ENCODE measurements at regions not wholly inside any gene's neighbourhood (a gene's known extent, or its start where the extent isn't known, plus 50 kb on each side); places are given as distances from the start of the nearest gene placed in this dataset.

GRCh38 chr3:132154619-132155018, 119.8 kb upstream of the CPNE4 start:
- no peak overlapping the region for H3K4me3 ChIP-seq (ENCODE audit: low read depth, low read length)
- in situ Hi-C loops (cut with HindIII; ENCODE audit: low sequenced_read_pairs), result no loop called here
- no peak for DNase-seq (ENCODE audit: low read depth)
- no peak for TF ChIP-seq CTCF (IDR thresholded peaks at IDR 0.05; ENCODE audit: low read depth, low read length, missing control alignments)

- in situ Hi-C loops (cut with HindIII; ENCODE audit: low sequenced_read_pairs), result no loop called here
- no peak for DNase-seq (ENCODE audit: low read depth)
- H3K4me3 ChIP-seq (ENCODE audit: low read depth, low read length), result no peak overlapping the region
- no peak for TF ChIP-seq CTCF (IDR thresholded peaks at IDR 0.05; ENCODE audit: low read depth, low read length, missing control alignments)
Observed at GRCh38 chr3:132159145-132159544, 124.3 kb upstream of the CPNE4 start.

GRCh38 chr3:132160198-132160597, 125.4 kb upstream of the CPNE4 start:
- TF ChIP-seq CTCF (IDR thresholded peaks at IDR 0.05; ENCODE audit: low read depth, low read length, missing control alignments), result no peak
- H3K4me3 ChIP-seq (ENCODE audit: low read depth, low read length), result no peak overlapping the region
- no peak for DNase-seq (ENCODE audit: low read depth)
- in situ Hi-C loops (cut with HindIII; ENCODE audit: low sequenced_read_pairs), result no loop called here

- no peak for TF ChIP-seq CTCF (IDR thresholded peaks at IDR 0.05; ENCODE audit: low read depth, low read length, missing control alignments)
- no peak for DNase-seq (ENCODE audit: low read depth)
- H3K4me3 ChIP-seq (ENCODE audit: low read depth, low read length), result no peak overlapping the region
- in situ Hi-C loops (cut with HindIII; ENCODE audit: low sequenced_read_pairs), result no loop called here
Observed at GRCh38 chr3:132161608-132162007, 126.8 kb upstream of the CPNE4 start.

GRCh38 chr3:132164469-132165092, 129.8 kb upstream of the CPNE4 start:
- no peak for DNase-seq (ENCODE audit: low read depth)
- in situ Hi-C loops (cut with HindIII; ENCODE audit: low sequenced_read_pairs), result no loop called here
- TF ChIP-seq CTCF (IDR thresholded peaks at IDR 0.05; ENCODE audit: low read depth, low read length, missing control alignments), result no peak
- no peak overlapping the region for H3K4me3 ChIP-seq (ENCODE audit: low read depth, low read length)

GRCh38 chr3:132167870-132168269, 133.1 kb upstream of the CPNE4 start:
- DNase-seq (ENCODE audit: low read depth), result no peak
- TF ChIP-seq CTCF (IDR thresholded peaks at IDR 0.05; ENCODE audit: low read depth, low read length, missing control alignments), result no peak
- H3K4me3 ChIP-seq (ENCODE audit: low read depth, low read length), result no peak overlapping the region
- in situ Hi-C loops (cut with HindIII; ENCODE audit: low sequenced_read_pairs), result no loop called here

Data from astrocyte of the cerebellum (primary cell).